ENCODE measurements at regions not wholly inside any gene's neighbourhood (a gene's known extent, or its start where the extent isn't known, plus 50 kb on each side); places are given as distances from the start of the nearest gene placed in this dataset.

DNA sequence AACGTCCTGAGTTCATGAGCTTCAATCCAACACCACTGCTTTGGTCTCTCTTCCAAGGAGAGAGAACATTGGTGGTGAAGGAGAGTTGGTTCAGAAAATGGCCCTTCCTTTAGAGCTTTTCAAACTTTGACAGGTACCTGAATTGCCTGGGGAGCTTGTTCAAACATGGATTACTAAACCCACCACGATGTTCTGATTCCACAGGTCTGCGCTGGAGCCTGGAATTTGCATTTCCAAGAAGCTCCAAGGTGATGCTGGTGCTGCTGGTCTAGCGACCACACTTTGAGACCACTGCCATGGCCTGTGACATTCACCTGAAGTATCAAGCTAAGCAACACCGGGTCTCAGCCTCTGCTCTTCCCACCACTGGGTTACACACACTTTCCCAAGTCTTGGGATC is 60.2 kb downstream of the GSX1 start:
- TF ChIP-seq, protein P1, sequence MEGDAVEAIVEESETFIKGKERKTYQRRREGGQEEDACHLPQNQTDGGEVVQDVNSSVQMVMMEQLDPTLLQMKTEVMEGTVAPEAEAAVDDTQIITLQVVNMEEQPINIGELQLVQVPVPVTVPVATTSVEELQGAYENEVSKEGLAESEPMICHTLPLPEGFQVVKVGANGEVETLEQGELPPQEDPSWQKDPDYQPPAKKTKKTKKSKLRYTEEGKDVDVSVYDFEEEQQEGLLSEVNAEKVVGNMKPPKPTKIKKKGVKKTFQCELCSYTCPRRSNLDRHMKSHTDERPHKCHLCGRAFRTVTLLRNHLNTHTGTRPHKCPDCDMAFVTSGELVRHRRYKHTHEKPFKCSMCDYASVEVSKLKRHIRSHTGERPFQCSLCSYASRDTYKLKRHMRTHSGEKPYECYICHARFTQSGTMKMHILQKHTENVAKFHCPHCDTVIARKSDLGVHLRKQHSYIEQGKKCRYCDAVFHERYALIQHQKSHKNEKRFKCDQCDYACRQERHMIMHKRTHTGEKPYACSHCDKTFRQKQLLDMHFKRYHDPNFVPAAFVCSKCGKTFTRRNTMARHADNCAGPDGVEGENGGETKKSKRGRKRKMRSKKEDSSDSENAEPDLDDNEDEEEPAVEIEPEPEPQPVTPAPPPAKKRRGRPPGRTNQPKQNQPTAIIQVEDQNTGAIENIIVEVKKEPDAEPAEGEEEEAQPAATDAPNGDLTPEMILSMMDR (conservative IDR thresholded peaks at IDR 0.05) = no peak
- no peak for TF ChIP-seq ZFX (IDR thresholded peaks at IDR 0.05)

Measured in C4-2B (cell line).